ENCODE measurements at regions not wholly inside any gene's neighbourhood (a gene's known extent, or its start where the extent isn't known, plus 50 kb on each side); places are given as distances from the start of the nearest gene placed in this dataset.
"Not testable (repeated sequence)": the region's sequence is repeated elsewhere in the genome, so short reads cannot be mapped to it uniquely, and the experiment has no call there.

DNA sequence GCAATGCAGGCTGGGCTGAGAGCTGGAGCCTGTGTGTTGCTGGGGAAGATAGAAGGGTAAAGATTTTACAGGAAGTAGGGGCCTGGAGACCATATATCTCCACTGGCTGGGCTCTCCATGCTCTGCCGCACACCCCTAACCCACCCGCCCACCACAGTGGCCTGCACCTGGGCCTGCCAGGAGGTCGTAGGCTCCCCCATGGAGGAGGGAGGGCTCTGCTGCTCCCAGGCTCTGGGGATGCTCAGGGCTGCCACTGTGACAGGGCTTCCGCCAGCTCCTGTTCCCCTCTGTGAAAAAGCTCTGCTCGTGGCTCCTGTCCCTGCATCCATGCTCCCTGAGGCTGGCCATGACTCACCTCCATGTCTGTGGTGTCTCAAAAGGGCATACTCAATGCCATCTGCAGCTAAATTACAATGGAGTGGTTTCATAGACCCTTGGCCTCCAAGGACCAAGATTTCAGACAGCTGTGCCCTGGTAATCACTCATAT lies 106.0 kb downstream of the CXCL12 start:
- DNase-seq = peak; percentile 76

GRCh38 chr10:44268435-44268948 lies 116.4 kb downstream of the CXCL12 start:
- H3K9me3 ChIP-seq; H3K4me3 ChIP-seq (ENCODE audit: low read depth, low read length); DNase-seq; H3K36me3 ChIP-seq; H3K4me1 ChIP-seq; H3K27me3 ChIP-seq: not testable (repeated sequence)

More for the DNA sequence above, 106.0 kb downstream of the CXCL12 start:
- TF ChIP-seq CTCF (IDR thresholded peaks at IDR 0.05; ENCODE audit: low read depth, low read length) = no peak
- Histone ChIP-seq H3K4me3 (ENCODE audit: low read depth, low read length) (no peak overlapping the region), H3K36me3 (no peaks in the 10 kb centered on the region), H3K27me3 (no peaks in the 10 kb centered on the region), H3K9me3 (0 out of 2 replicates have a peak, but pooled peaks cover 3% of the 10 kb centered on the region), H3K4me1 (peaks cover 8% of the 10 kb centered on the region)

GRCh38 chr10:44267007-44267406 lies 117.9 kb downstream of the CXCL12 start:
- TF ChIP-seq CTCF (IDR thresholded peaks at IDR 0.05; ENCODE audit: low read depth, low read length) = no peak
- DNase-seq = no peak
- Histone ChIP-seq H3K36me3 (no peaks in the 10 kb centered on the region), H3K27me3 (peaks cover 15% of the 10 kb centered on the region), H3K4me3 (ENCODE audit: low read depth, low read length) (no peak overlapping the region), H3K4me1 (no peaks in the 10 kb centered on the region), H3K9me3 (no peaks in the 10 kb centered on the region)

DNA sequence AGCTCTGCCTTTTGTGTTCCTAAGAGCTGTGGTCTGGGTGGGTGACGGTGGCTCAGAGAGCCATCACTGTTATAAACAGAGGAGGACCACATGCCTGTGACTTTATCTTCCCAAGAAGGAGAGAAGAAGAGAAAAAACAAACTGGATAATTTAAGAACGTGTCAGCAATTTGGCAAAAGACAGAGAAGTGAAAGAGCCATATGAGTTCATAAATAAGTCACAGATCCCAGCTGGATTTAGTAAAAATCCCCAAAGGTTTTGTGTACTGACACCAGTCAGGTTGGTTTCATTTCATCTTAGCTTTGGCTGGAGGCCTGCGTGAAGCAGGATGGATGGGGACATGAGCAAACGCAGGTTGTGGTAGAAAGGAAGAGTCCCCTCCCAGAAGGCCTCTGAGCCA lies 120.7 kb downstream of the CXCL12 start:
- TF ChIP-seq CTCF (IDR thresholded peaks at IDR 0.05; ENCODE audit: low read depth, low read length) = no peak

GRCh38 chr10:44263771-44264170 lies 121.1 kb downstream of the CXCL12 start:
- H3K4me1 ChIP-seq = peaks cover 13% of the 10 kb centered on the region
- H3K9me3 ChIP-seq = no peaks in the 10 kb centered on the region
- peaks cover 33% of the 10 kb centered on the region for H3K27me3 ChIP-seq
- no peak for DNase-seq
- no peak for TF ChIP-seq CTCF (IDR thresholded peaks at IDR 0.05; ENCODE audit: low read depth, low read length)
- H3K4me3 ChIP-seq (ENCODE audit: low read depth, low read length) = no peak overlapping the region
- no peaks in the 10 kb centered on the region for H3K36me3 ChIP-seq

More for the DNA sequence above, 120.7 kb downstream of the CXCL12 start:
- DNase-seq = no peak
- Histone ChIP-seq H3K4me3 (ENCODE audit: low read depth, low read length) (no peak overlapping the region), H3K4me1 (peaks cover 13% of the 10 kb centered on the region), H3K36me3 (no peaks in the 10 kb centered on the region), H3K9me3 (no peaks in the 10 kb centered on the region), H3K27me3 (peaks cover 29% of the 10 kb centered on the region)

- no peak for TF ChIP-seq CTCF (IDR thresholded peaks at IDR 0.05; ENCODE audit: low read depth, low read length)
- DNase-seq = no peak
- Histone ChIP-seq H3K4me3 (ENCODE audit: low read depth, low read length) (no peak overlapping the region), H3K27me3 (peaks cover 33% of the 10 kb centered on the region), H3K9me3 (no peaks in the 10 kb centered on the region), H3K36me3 (no peaks in the 10 kb centered on the region), H3K4me1 (peaks cover 13% of the 10 kb centered on the region)
Measured at GRCh38 chr10:44262551-44263251, 122.2 kb downstream of the CXCL12 start.
